VCaP (cell line): ENCODE measurements at regions not wholly inside any gene's neighbourhood (a gene's known extent, or its start where the extent isn't known, plus 50 kb on each side); places are given as distances from the start of the nearest gene placed in this dataset.

Experiments used
- H3K27ac ChIP-seq: fragments of 450-650 bp; 2 replicates; pipeline ENCODE4 v1.5.1; 2017
- CTCF ChIP-seq: fragments of 450-650 bp; conservative IDR thresholded peaks from 2 replicates; pipeline ENCODE4 v1.5.1; 2017; ENCODE audit warnings: mild to moderate bottlenecking, moderate library complexity

DNA sequence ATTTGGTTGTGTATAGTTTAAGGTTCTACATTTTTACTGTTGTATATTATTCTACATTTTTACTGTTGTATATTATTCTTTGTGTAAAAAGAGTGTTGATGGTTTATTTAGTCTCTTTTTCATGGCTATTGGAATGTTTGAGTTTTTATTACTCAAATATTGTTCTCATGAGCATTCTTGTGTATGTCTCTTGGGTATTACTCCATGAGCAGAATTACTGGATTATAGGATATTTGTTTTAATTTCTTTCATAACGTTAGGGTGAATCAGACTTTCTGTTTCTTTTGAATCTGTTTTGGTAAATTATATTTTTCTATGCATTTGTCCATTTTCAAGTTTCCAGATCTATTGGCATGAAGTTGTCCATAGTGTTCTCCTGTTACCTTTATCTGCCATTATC lies 111.6 kb downstream of the DYNAP start:
- TF ChIP-seq CTCF: no peak
- no peak overlapping the region for H3K27ac ChIP-seq

DNA sequence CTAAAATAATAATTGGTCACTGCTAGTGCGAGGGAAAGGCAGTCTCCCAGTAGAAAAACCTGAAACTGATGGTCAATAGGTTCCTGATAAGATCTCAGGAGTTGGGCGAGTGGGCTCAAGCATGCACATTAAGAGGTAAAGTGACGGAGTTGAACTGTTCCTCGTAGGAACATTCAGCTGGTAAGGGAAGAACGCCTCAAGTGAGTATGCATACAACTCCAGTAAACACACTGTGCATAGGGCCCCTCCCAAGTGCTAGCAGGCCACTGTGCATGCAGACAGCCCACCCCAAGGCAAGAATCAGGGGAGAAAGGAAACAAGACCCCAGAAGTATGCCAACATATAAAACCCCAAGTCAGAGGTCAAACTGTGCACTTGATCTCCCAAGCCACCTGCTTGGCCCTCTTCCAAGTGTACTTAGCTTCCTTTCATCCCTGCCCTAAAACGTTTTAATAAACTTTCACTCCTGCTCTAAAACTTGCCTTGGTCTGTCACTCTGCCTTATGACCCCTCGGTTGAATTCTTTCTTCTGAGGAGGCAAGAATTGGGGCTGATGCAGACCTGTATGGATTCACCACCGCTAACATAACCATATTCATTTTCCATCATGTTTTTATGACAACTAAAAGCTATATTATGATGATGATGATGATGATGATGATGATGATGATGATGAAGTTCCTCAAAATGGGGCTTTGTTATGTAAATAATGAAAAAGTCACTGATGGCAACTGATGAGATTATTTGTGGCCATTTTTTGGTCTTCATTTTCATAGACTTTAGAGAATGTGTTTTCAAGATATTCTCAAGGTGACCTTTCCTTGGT lies 118.0 kb upstream of the RAB27B start:
- H3K27ac ChIP-seq: no peak overlapping the region

DNA sequence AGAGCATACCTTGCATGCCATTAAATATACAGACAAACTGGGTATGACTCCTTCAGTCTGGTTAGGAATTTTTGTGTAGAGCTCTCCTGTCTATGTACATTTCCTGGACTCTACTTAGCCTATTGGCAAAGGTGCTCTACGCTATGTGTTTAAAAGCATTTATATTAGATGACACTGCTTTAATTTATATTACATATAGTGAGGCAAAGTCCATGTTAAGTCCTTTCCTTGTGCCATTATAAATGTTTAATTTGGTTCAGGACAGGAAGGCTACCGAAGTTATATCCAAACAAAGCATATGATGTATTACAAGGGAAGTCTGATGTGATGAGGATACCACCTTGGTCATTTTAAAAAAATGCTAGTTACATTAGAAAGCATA lies 117.4 kb upstream of the RAB27B start:
- no peak for TF ChIP-seq CTCF

More for the DNA sequence above, 118.0 kb upstream of the RAB27B start:
- no peak for TF ChIP-seq CTCF

DNA sequence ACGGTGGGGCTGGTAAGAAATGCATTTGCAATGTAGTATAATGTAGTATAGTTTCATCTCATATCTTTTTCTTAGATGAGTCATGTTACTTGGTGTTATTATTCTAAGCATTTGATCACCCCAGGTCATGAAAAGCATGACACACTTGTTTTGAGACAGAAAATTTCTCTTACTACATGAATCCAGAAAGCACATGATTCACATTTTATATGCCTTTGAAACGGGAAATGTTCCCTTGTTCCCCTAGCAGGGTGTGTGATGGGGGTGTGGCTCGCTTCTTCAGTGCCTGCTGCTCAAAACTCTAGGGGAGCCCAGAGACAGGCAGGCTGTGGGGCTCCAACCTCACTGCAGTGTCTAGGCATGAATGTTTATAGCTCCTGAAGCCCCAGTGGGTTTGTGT lies 116.0 kb upstream of the RAB27B start:
- TF ChIP-seq CTCF: no peak
- H3K27ac ChIP-seq: no peak overlapping the region

More for the DNA sequence above, 117.4 kb upstream of the RAB27B start:
- no peak overlapping the region for H3K27ac ChIP-seq

- no peak overlapping the region for H3K27ac ChIP-seq
- no peak for TF ChIP-seq CTCF
These were observed 115.5 kb upstream of the RAB27B start for GRCh38 chr18:54712758-54713157.

DNA sequence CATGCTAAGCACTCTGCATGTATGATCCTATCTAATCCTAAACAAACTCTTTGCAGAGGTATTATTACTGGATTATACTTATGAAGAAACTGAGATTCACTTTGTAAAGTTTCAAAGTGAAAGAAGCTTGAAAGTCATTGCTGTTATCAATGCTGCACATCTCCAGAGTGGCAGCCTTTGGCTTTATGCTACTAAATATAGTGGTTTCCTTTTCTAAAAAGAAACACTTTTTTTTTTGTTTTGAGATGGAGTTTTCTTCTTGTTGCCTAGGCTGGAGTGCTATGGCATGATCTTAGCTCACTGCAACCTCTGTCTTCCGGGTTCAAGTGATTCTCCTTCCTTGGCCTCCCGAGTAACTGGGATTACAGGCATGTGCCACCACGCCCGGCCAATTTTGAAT lies 114.9 kb upstream of the RAB27B start:
- TF ChIP-seq CTCF: no peak

GRCh38 chr18:54714851-54715250 lies 113.4 kb upstream of the RAB27B start:
- no peak for TF ChIP-seq CTCF

More for the DNA sequence above, 114.9 kb upstream of the RAB27B start:
- no peak overlapping the region for H3K27ac ChIP-seq

More at GRCh38 chr18:54714851-54715250, 113.4 kb upstream of the RAB27B start:
- H3K27ac ChIP-seq: no peak overlapping the region
